PC-9 (cell line): ENCODE measurements at regions not wholly inside any gene's neighbourhood (a gene's known extent, or its start where the extent isn't known, plus 50 kb on each side); places are given as distances from the start of the nearest gene placed in this dataset.

Experiments
- CTCF ChIP-seq: fragments of 200-600 bp; sonication (generic); conservative IDR thresholded peaks from 2 replicates; pipeline ENCODE4 v1.6.1; 2017; ENCODE audit warnings: mixed run types, antibody characterized with exemption, mild to moderate bottlenecking, moderate library complexity
- EZH2 ChIP-seq: fragments of 200-600 bp; sonication (generic); IDR thresholded peaks from 2 replicates; pipeline ENCODE4 v1.8.0; 2017; ENCODE audit warnings: antibody characterized with exemption, low read depth

- no peak for TF ChIP-seq CTCF
- TF ChIP-seq EZH2 = no peak
Observed at GRCh38 chr3:107260207-107260606, 117.0 kb upstream of the CCDC54 start.
